Endothelial cell of umbilical vein (primary cell): ENCODE measurements at regions not wholly inside any gene's neighbourhood (a gene's known extent, or its start where the extent isn't known, plus 50 kb on each side); places are given as distances from the start of the nearest gene placed in this dataset.

Experiments
- BruUV-seq: library from RNA; stranded (reverse); fragments of 400-500 nt; replicated peaks from 2 replicates; lab custom pipeline; 2021; lab: Mats Ljungman, UMichigan
- CTCF ChIA-PET: fragments of 300-600, 350-600 bp; sonication (Branson Sonifier 250); formaldehyde crosslinking; loops from one replicate; lab custom pipeline; 2021; ENCODE audit warnings: antibody characterized with exemption, inconsistent platforms; lab: Charles Lee
- POLR2A ChIA-PET: fragments of 300-600, 350-600 bp; sonication (Branson Sonifier 250); formaldehyde crosslinking; loops from one replicate; lab custom pipeline; 2021; ENCODE audit warnings: antibody characterized with exemption, inconsistent platforms; lab: Charles Lee
- DNase-seq: peaks from one replicate; pipeline ENCODE4 v3.0.0-alpha.2; 2011; ENCODE audit warnings: low read depth, low spot score
- FAIRE-seq: peaks from 2 replicates; lab custom pipeline; 2011; peaks lifted over from hg19 to GRCh38; lab: Jason Lieb, UNC
- H2AFZ ChIP-seq: 2 replicates; pipeline ENCODE4 v1.6.0; 2012; ENCODE audit warnings: low read depth, low read length, control low read depth, inconsistent platforms
- H3K27ac ChIP-seq: 2 replicates; pipeline ENCODE4 v1.5.1; 2011; ENCODE audit warnings: low read depth, mild to moderate bottlenecking, control low read depth, low read length, moderate library complexity; ENCODE audit not compliant: insufficient read depth
- H3K27me3 ChIP-seq, 2 experiments: 2 replicates each; pipeline versions ENCODE4 v1.6.0 to v1.6.1; 2011; ENCODE audit warnings: low read length in 2 of 2, mixed read lengths in 1 of 2; ENCODE audit not compliant: control insufficient read depth in 2 of 2, insufficient read depth in 2 of 2
- H3K36me3 ChIP-seq, 2 experiments: 2 replicates in 1 of 2; 3 replicates in 1 of 2; pipeline ENCODE4 v1.5.1; 2011; ENCODE audit warnings: low read length in 2 of 2, mild to moderate bottlenecking in 1 of 2, moderate library complexity in 1 of 2; ENCODE audit not compliant: control insufficient read depth in 2 of 2, insufficient read depth in 2 of 2; ENCODE audit errors: extremely low read depth in 1 of 2
- H3K4me1 ChIP-seq: 3 replicates; pipeline ENCODE4 v1.5.1; 2011; ENCODE audit warnings: mild to moderate bottlenecking, low read length; ENCODE audit not compliant: control insufficient read depth, insufficient read depth; ENCODE audit errors: extremely low read depth
- H3K4me2 ChIP-seq: 2 replicates; pipeline ENCODE4 v1.6.1; 2011; ENCODE audit warnings: low read length, control low read depth, mixed read lengths; ENCODE audit not compliant: insufficient read depth
- H3K4me3 ChIP-seq, 3 experiments: fragments of 200-600 bp in 1 of 3; sonication (generic), shearing (Covaris generic) in 1 of 3; replicated peaks in 1 of 3; 2 replicates each; pipeline ENCODE4 v1.5.1; 2011 to 2016; ENCODE audit warnings: control low read depth in 3 of 3, low read length in 3 of 3, mild to moderate bottlenecking in 2 of 3, inconsistent platforms in 1 of 3, low read depth in 1 of 3, moderate library complexity in 1 of 3; ENCODE audit not compliant: insufficient read depth in 1 of 3
- H3K79me2 ChIP-seq: 2 replicates; pipeline ENCODE4 v1.6.0; 2012; ENCODE audit warnings: low read length, inconsistent platforms; ENCODE audit not compliant: control insufficient read depth, insufficient read depth
- H3K9ac ChIP-seq: replicated peaks from 2 replicates; pipeline ENCODE3; 2011; ENCODE audit warnings: low read length, control low read depth; ENCODE audit not compliant: insufficient read depth; ENCODE audit errors: extremely low read depth
- H3K9me1 ChIP-seq: replicated peaks from 3 replicates; pipeline ENCODE4 v1.6.0; 2011; ENCODE audit warnings: mild to moderate bottlenecking, low read length; ENCODE audit not compliant: control insufficient read depth, insufficient read depth; ENCODE audit errors: extremely low read depth
- H3K9me3 ChIP-seq: replicated peaks from 2 replicates; pipeline ENCODE4 v1.5.1; 2012; ENCODE audit warnings: low read length, inconsistent platforms; ENCODE audit not compliant: control insufficient read depth, insufficient read depth
- H4K20me1 ChIP-seq: replicated peaks from 2 replicates; pipeline ENCODE3; 2011; ENCODE audit warnings: mild to moderate bottlenecking, low read length; ENCODE audit not compliant: control insufficient read depth, insufficient read depth; ENCODE audit errors: extremely low read depth
- EZH2 ChIP-seq: IDR thresholded peaks from 2 replicates; pipeline ENCODE4 v1.6.1; 2012; ENCODE audit warnings: borderline replicate concordance, low read depth, mild to moderate bottlenecking, moderate library complexity, low read length, inconsistent platforms; ENCODE audit not compliant: severe bottlenecking
- FOS ChIP-seq: IDR thresholded peaks from 2 replicates; pipeline ENCODE4 v1.6.1; 2011; ENCODE audit warnings: mild to moderate bottlenecking, low read length, moderate library complexity, borderline replicate concordance; ENCODE audit not compliant: insufficient read depth
- GATA2 ChIP-seq: IDR thresholded peaks from 2 replicates; pipeline ENCODE4 v1.7.0; 2011; ENCODE audit warnings: low read depth, mild to moderate bottlenecking, moderate library complexity, mixed read lengths, low read length; ENCODE audit not compliant: insufficient read length, insufficient read depth
- JUN ChIP-seq: IDR thresholded peaks from 2 replicates; pipeline ENCODE4 v1.6.1; 2011; ENCODE audit warnings: borderline replicate concordance, low read depth; ENCODE audit not compliant: insufficient read length, insufficient read depth
- MYC ChIP-seq: IDR thresholded peaks from one replicate; pipeline ENCODE4 v1.6.1; 2011; ENCODE audit warnings: mild to moderate bottlenecking, low read depth, low read length
- POLR2A ChIP-seq: IDR thresholded peaks from 2 replicates; pipeline ENCODE4 v1.6.1; 2012; ENCODE audit warnings: low read depth, mild to moderate bottlenecking, control low read depth, low read length
- POLR2AphosphoS5 ChIP-seq: IDR thresholded peaks from 2 replicates; pipeline ENCODE4 v1.6.1; 2012; ENCODE audit warnings: low read depth, mild to moderate bottlenecking, control low read depth, low read length, moderate library complexity; ENCODE audit not compliant: insufficient read depth
- dilution Hi-C: fragments of 300-500 bp; cut with MboI; formaldehyde crosslinking; loops from one replicate; pipeline ENCODE4 v1.15.0; 2019; ENCODE audit warnings: low sequenced_read_pairs; ENCODE audit not compliant: extremely low pct_ligation_motif_present
- intact Hi-C: fragments of 100-400 bp; cut with micrococcal nuclease; formaldehyde crosslinking; loops from one replicate; pipeline ENCODE4 v1.10.0; 2022
- TF ChIP-seq, protein P1 (sequence below), 2 donors: IDR thresholded peaks; 1 replicate in 1 of 2; 2 replicates in 1 of 2; pipeline ENCODE4 v1.5.1; 2011; ENCODE audit warnings: low read length in 2 of 2, mild to moderate bottlenecking in 2 of 2, moderate library complexity in 2 of 2, control low read depth in 1 of 2, inconsistent platforms in 1 of 2, low read depth in 1 of 2; ENCODE audit not compliant: insufficient read depth in 1 of 2; ENCODE audit errors: extremely low read depth in 1 of 2
- TF ChIP-seq, protein P2 (sequence below): IDR thresholded peaks from 2 replicates; pipeline ENCODE4 v1.6.1; 2011; ENCODE audit not compliant: insufficient read depth, insufficient read length

DNA sequence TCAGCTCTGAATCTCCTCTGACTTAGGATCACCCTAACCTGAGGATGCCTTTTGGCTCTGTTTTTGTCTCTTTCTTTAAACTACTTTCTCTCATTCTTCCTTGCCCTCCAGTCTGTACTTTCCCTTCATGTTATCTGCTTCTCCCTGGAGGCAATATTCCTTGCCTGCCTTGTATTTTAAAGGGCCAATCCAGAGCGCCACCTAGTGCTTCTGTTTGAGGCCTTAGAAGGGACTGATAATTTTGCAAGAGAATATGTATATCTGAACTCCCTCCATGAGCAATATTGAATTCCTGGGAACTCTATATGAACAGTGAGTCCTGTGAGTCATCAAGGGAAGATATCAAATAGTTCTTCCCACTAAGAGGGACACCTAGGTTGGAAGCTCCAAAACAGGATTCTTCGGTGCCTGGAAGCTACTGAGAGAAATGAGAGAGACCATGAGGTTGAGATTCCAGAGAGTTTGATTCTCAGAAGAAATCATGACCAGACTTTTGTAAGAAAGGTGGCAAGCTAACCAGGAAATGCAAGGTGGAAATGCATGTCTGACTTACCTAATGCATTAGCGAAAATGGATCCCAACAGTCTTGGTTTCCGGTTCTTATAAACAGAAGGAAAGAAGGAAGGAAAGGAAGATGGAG lies 203.8 kb upstream of the CD96 start:
- H3K79me2 ChIP-seq, result no peaks in the 10 kb centered on the region
- peak; percentile 68 for FAIRE-seq
- no peaks in the 10 kb centered on the region for H3K9me3 ChIP-seq
- H2AFZ ChIP-seq, result no peak overlapping the region
- CTCF ChIA-PET, result no interaction called here
- H3K9me1 ChIP-seq, result no peaks in the 10 kb centered on the region
- no peaks in the 10 kb centered on the region for H4K20me1 ChIP-seq
- POLR2A ChIA-PET, result no interaction called here
- H3K27ac ChIP-seq, result no peak overlapping the region
- no TSS peak for BruUV-seq
- DNase-seq, result peak; percentile 71
- TF ChIP-seq, protein P1, sequence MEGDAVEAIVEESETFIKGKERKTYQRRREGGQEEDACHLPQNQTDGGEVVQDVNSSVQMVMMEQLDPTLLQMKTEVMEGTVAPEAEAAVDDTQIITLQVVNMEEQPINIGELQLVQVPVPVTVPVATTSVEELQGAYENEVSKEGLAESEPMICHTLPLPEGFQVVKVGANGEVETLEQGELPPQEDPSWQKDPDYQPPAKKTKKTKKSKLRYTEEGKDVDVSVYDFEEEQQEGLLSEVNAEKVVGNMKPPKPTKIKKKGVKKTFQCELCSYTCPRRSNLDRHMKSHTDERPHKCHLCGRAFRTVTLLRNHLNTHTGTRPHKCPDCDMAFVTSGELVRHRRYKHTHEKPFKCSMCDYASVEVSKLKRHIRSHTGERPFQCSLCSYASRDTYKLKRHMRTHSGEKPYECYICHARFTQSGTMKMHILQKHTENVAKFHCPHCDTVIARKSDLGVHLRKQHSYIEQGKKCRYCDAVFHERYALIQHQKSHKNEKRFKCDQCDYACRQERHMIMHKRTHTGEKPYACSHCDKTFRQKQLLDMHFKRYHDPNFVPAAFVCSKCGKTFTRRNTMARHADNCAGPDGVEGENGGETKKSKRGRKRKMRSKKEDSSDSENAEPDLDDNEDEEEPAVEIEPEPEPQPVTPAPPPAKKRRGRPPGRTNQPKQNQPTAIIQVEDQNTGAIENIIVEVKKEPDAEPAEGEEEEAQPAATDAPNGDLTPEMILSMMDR (IDR thresholded peaks at IDR 0.05; ENCODE audit: extremely low read depth in 1 of 2, insufficient read depth in 1 of 2, low read depth in 1 of 2, low read length in 2 of 2), result peak; percentile 54 to 62
- no peak for TF ChIP-seq FOS
- H3K36me3 ChIP-seq, result no peaks in the 10 kb centered on the region
- H3K4me3 ChIP-seq, result no peak overlapping the region
- dilution Hi-C loops (no loop called here), intact Hi-C loops (no loop called here)
- no peaks in the 10 kb centered on the region for H3K27me3 ChIP-seq
- no peak overlapping the region for H3K4me2 ChIP-seq
- no peaks in the 10 kb centered on the region for H3K4me1 ChIP-seq
- H3K9ac ChIP-seq, result no peak overlapping the region

DNA sequence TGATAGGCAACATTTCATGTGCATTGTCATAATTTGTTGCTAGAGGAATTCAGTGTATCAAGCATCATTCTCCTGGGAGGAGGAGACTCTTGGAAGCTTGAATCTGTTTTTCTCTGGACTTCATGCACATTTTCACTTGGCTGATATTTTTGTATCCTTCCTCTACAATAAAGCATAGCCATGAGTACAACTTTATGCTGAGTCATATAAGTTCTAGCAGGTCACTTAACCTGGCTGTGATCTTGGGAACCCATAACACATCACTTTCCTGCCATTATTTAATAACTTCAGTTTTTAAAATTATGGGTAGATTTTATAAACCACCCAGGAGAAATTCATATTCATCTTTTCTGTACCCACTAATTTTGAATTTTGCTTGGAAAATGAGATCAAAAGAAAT lies 203.0 kb upstream of the CD96 start:
- no peaks in the 10 kb centered on the region for H3K27me3 ChIP-seq
- no peaks in the 10 kb centered on the region for H3K9me3 ChIP-seq
- H2AFZ ChIP-seq, result no peak overlapping the region
- no peak overlapping the region for H3K4me2 ChIP-seq
- CTCF ChIA-PET, result no interaction called here
- H3K79me2 ChIP-seq, result no peaks in the 10 kb centered on the region
- H3K9ac ChIP-seq, result no peak overlapping the region
- no peak for TF ChIP-seq JUN
- no peak for TF ChIP-seq FOS
- TF ChIP-seq, protein P1 (IDR thresholded peaks at IDR 0.05; ENCODE audit: extremely low read depth in 1 of 2, insufficient read depth in 1 of 2, low read depth in 1 of 2, low read length in 2 of 2), result no peak
- TF ChIP-seq GATA2, result no peak
- TF ChIP-seq MYC, result no peak
- no peak for TF ChIP-seq POLR2A
- TF ChIP-seq, protein P2, sequence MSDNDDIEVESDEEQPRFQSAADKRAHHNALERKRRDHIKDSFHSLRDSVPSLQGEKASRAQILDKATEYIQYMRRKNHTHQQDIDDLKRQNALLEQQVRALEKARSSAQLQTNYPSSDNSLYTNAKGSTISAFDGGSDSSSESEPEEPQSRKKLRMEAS, result no peak
- no peak for TF ChIP-seq POLR2AphosphoS5
- no peak for TF ChIP-seq EZH2
- no peaks in the 10 kb centered on the region for H3K9me1 ChIP-seq
- intact Hi-C loops (no loop called here), dilution Hi-C loops (no loop called here)
- no peak overlapping the region for H3K27ac ChIP-seq
- DNase-seq, result no peak
- H3K36me3 ChIP-seq, result no peaks in the 10 kb centered on the region
- H3K4me3 ChIP-seq, result no peak overlapping the region
- POLR2A ChIA-PET, result no interaction called here
- BruUV-seq, result no TSS peak
- FAIRE-seq, result no peak
- H4K20me1 ChIP-seq, result no peaks in the 10 kb centered on the region
- H3K4me1 ChIP-seq, result no peaks in the 10 kb centered on the region
